LoVo (cell line): ENCODE measurements at regions not wholly inside any gene's neighbourhood (a gene's known extent, or its start where the extent isn't known, plus 50 kb on each side); places are given as distances from the start of the nearest gene placed in this dataset.
"Not testable (repeated sequence)": the region's sequence is repeated elsewhere in the genome, so short reads cannot be mapped to it uniquely, and the experiment has no call there.

Experiments used
- DNase-seq: peaks from one replicate; pipeline ENCODE4 v3.0.0-alpha.2; 2016; ENCODE audit warnings: low spot score

DNA sequence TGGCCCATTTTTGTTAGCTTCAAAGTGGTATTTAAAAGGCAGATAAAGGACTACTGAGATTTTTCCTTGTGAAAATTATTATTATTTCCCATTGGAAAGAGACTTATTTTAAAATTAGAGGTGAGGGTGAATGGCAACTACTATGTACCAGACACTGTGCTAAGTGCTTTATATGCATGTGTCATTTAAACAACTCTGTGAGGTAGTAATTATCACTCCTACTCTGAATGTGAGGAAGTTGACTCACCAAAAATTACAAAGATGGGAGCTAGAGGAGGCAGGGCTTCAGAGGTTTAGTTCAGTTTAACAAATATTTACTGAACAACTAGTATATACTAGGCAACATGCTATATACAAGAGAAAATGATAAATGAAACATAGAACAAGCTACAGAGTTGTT is 78.2 kb downstream of the MSL3 start:
- DNase-seq: no peak

DNA sequence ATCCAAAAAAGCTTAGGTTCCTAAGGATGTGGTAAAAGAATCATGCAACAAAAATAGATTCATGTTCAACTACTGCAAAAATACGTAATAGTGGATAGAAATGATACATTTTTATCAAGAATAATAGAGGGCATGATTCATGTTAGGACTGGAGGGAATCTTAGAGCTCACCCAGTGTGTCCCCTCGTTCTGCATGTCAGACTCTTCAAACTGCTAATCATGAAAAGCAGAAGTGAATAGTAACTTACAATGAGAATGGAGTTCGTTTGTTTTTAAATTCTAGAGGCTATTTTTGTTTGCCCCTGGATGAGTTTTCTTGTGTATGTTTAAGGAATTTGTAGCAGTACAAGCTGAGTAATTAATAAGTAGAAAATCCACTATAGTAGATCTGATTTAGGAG is 79.4 kb downstream of the MSL3 start:
- DNase-seq: no peak

DNA sequence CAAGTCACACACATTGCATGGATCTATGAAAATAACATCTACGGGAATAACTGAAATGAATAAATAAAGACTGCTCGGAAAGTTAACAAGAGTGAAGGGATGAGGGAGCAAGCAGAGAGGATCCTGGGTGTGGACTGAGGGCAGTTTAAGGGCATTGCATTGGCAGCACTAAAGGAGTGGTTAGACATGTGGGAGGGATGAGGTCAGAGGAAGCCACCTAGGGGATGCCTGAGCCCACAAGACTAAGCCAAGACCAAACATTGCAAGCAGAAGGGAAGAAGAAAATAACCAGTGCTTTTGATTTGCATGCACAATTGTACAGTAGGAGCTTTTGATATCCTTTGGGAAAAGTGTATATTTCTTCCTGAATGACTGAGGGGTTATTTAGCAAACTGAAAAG is 106.1 kb downstream of the MSL3 start:
- no peak for DNase-seq

DNA sequence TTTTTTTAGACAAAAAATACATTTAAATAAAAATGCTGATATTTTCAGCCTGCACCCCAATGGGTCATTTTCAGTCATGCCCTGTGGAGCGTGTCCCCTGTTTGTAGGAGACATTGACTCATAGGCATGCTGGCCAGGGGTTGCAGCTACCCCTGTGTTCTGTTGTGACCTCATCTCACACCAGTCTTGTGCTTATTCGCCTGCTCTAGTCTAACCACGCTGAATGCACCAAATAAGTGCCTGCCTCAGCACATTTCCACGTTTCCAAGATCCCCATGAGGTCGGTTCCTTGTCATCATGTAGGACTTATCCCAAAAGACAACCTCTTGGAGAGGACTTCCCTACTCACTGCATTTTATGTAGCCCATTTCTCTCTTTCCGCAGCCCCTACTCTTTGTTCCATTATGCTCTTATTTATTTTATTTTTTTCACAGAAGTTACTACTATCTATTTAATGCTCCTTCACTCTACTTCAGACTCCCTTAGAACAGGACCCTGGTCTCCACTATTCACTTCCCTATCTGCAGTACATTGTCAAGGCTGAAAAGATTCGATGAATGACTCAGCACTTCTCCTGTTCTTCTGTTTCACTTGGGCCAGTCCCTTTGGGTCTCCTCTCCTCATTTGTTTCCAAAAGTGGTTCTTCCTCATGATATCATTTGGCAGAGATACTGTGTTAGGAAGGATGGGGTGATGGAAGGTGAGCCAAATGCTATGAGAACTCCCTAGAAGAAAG is 109.7 kb downstream of the MSL3 start:
- DNase-seq: no peak

DNA sequence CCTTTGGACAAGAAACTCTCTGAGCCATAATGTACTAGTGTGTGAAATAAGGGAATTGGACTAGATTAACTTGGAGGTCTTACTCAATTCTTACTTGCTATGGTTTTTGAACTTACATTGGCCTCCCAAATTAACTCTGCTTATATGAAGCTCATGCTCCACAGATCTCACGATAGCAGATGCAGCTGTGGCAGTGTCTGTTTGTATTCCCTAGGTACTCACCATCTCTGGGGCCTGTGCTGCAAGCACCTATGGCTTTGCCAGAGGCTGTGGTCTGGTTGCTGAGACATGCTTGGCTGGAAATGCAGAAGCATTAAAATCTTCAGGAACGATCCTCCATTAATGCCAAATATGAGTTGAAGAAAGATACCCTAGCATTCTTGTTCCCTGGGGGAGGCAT is 112.8 kb downstream of the MSL3 start:
- DNase-seq: no peak

DNA sequence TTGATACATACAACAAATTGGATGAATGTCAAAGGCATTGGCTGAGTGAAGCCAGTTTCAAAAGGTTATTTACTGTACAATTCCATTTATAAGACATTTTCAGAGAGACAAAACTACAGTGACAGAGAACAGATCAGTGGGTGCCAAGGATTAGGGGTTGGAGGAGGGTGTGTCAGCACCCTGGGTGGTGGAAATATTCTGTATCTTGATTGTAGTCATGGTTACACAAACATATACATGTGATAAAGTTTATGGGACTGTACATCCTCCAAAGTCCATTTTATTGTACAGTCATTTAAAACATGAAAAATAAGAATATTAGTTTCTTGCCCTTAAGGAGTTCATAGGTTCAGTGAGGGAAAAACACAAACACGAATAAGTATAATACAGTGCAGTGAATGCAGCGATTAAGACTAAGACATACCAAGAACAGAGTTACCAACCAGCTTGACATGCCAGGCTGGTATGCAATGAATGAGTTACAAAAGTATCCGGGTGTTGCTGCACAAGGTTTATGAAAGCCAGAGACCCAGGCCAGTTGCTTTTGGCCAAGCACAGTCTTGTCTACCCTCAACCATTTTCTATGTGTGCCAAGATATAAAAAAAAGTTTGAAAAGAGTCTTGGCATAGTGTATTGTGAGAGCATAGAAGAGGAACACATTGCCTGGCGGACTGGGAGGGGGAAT is 123.6 kb downstream of the MSL3 start:
- no peak for DNase-seq

DNA sequence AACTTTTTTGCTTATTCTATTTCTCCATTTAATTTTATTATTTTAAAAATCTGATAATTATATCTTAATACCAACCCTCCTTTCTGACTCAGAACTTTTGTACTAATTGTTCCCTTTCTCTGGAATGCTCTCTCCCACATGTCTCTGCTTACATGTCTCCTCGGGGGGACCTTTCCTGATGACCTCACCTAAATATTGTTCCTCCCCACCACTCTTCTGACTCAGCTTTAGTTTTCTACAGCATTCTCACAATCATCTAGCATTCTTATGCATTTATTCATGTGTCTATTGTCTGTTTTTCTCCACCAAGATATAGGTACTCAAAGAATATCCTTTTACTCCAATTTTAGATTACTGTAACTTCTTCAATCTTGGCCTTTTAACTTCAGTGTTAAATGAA is 128.7 kb downstream of the MSL3 start:
- no peak for DNase-seq

DNA sequence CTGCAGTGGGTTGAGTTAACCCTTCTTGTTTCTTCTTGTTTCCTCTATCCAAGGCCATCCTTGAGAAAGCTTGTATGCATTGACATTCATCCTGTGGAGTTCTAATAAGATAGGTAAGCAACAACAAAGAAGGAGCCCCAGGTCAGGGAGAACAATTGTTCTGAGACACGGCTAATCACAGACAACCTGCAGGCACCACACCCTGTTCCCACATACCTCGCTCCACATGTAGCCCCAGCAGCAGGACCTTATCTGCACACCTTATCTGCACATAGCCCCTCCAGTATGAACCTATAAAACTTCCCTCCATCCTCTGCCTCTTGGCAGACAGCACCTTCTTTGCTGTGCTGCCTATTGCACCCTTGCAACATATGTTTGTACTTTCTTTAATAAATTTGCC is 129.1 kb downstream of the MSL3 start:
- no peak for DNase-seq

DNA sequence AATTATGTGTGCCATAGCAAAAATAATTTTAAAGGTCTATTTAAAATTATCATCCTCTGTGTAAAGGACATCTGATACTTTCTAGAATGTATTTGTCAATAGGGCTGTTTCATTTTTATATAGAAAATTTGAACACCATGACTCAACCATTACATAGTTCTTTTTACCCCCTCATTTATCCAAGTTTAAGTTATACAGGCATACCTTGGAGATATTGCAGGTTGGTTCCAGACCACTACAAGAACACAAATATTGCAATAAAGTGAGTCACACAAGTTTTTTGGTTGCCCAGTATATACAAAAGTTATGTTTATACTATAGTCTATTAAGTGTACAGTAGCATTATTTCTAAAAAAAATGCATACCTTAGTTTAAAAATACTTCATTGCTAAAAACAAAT is 130.4 kb downstream of the MSL3 start:
- DNase-seq: no peak

DNA sequence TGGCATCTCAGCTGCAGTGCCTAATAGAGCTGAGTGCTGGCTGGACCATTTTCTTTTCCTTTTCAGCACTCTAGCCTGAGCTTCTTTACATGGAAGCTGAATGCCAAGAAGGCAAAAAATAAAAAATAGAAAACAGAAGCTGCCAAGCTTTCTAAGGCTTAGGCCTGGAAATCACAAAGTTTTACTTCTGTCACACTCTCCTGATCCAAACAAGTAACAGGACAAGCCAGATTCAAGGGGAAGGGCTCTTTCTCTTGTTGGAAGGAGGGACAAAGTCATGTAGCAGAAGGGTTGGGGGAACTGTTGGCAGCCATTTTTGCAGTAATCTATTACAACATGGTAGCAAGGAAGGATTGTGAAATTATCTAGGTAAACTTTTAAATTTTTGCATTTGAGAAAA is 131.8 kb downstream of the MSL3 start:
- no peak for DNase-seq

DNA sequence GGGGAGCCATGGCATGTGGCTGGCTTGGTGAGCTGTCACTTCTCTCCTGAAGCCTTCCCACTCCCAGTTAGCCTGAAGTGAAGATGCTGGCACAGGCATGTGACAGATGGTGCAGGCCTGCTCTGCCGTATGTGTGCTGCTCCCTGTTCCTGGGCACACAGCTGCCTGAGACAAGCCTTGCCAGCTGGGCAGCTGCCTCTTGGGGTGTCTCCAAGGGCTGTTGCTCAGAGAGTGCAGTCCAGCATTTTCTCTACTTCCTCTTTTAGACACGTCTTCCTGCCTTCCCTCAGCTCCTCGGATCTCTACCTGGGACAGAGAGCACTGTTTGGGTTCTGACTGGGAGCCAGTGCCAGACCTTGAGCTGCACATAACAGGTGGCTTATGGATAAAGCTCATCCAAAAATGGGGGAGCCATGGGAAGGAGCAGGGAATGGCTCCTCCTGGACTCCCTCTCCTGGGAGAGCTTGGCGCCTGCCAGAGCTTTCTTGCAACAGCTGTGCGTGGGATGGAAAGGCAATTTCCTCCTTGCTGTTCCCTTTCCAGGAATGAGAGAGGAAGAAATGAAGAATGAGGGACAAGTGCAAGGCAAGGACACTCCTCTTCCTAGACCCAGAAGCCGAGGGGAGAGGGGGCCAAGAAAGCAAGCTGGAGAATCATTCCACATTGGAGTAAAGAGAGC is 132.9 kb downstream of the MSL3 start:
- no peak for DNase-seq

DNA sequence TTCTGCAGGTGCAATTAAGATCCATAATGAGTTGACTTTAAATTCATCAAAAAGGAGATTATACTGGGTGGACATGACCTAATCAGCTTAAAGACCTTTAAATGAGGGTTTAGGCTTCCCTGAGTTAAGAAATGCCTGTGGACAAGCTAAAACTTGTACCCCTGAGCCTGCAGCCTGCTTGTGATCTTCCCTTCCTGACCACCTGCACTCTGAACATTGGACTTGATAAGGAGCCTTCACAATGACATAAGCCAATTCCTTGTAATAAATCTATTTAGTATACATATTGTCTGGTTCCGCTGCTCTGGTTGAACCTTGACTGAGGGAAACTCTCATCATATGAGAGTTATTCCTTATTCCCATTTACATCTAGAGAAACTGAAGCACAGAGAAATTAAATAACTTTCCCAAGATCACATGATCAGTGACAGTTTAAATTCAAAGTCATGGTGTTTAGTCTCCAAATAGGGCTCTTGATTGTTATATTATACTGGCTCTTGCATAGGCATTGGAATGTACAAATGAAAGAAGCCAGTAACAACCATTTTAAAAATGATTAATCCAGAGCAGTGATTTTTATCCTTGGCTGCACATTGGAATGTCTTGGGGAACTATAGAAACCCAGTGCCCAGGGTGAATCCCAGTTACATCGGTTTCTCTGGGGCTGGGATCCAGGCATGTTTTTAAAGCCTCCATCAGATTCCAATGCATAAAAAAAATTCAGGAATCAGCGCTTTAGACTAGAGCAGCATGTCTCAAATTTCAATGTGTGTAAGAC is 136.1 kb downstream of the MSL3 start:
- no peak for DNase-seq

DNA sequence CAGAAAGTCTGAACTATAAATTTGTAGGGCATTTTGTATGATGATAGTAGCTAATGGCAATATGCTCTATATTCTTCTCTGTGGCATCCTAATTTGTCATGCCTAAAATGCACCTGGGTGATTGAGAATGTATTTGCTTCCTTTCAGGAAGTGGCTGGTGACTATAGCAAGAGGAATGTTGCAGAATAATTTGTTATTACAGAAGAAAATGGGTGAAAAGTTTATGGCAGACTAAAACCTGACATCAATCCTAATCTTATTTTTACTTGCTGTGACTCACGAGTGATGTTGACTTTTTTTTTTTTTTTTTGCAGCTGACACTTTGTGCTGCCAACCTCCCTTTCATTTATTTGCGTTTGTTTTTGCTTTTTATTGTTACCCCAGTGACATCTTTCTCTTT is 141.1 kb downstream of the MSL3 start:
- DNase-seq: no peak

DNA sequence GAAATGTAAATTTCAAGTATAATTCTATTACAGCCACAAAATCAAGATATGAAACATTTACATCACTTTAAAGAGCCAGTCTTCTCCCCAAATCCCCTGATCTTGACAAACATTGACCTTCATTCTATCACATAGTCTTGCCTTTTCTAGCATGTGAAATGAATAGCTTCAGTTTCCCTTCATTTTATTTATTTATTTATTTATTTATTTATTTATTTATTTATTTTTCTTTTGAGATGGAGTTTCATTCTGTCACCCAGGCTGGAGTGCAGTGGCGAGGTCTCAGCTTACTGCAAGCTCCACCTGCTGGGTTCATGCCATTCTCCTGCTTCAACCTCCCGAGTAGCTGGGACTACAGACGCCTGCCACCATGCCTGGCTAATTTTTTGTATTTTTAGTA is 147.9 kb downstream of the MSL3 start:
- not testable (repeated sequence) for DNase-seq

DNA sequence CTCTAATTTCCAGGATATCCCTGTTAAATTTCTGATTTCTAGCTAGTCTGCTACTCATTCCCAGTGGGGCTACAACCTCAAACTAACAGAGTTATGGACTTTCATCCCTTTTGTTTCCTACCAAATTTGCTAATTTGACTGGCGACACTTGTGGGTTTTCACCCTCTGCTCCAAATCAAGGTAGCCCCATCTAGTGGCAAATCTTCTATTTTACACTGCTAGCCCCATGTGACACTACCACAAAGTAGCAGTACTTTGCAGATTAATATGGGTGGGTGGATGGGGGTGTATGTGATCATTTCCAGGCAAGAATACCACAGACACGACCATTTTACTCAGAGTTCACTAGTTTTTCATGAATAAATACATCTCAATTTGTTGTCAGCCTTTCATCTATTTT is 150.3 kb downstream of the MSL3 start:
- peak; percentile 0 for DNase-seq

DNA sequence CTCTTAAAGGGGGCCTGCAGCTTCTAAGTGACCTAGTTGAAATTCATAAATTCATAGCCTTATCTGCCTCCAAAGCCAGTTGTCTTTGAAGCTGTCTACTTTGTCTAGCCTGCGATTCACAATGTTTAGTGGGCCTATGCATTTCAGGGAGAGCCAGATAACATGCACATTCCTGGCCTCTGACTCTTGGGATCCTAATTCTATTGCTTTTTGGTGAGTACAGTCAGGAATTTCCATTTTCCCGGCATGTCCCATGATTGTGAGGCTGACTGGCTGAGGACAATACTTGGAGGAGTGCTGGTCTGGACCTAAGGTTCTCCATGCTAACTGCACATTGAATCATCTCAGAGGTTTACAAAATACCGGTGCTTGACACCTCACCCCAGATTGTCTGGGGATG is 155.0 kb downstream of the MSL3 start:
- DNase-seq: no peak

DNA sequence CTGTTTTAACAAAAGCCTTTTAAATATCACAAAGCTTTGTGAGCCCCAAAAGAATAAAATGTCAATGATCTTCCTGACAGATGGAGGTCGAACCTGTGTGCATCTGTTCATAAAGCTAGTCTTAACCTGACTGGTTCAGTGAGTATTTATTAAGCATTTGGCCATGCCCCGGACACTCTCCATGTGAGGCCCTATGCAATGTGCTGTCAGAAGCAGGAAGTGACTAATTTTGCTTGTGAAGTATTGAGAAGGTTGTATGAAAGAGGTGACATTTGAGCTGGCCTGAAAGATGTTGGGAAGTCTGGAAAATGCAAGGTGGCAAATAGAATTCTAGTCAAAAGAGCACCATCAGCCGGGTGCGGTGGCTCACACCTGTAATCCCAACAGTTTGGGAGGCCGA is 171.4 kb downstream of the MSL3 start:
- DNase-seq: no peak

DNA sequence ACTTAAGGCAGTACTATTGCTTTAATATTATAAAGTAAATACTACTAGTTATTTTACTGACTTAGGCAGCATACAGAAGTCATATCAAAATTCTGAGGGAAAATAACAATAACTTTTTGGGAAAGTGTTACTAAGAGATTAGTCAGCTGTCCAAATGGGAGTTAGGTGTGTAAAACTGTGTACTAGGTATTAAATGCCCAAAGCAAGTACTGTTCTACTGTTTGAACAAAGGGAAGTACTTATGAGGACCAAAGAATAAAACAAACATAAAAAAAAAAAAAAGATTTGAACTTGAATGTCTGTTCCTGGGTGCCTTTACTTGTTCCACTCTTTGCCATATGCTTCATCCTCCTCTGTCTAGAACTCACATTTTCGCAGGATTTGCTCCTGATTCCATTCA is 174.4 kb downstream of the MSL3 start:
- DNase-seq: no peak

DNA sequence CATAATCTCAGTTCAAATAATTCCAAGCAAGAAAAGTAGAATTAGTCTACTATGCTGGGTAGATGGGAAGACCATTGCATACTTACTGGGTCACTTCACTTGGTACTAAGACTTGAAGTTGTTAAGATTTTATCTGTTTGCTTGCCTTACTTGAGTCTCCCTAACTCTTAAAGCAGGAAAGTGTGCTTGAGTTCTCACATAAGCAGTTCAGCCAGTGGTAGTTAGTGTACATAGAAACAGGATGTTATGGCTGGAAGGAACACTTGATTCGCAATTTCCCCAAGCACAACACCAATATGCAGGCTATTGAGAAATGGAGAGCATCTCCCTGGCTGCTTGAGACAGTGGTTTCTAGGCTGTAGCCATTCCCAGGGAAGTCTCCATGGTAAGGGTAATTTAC is 176.1 kb downstream of the MSL3 start:
- DNase-seq: no peak

DNA sequence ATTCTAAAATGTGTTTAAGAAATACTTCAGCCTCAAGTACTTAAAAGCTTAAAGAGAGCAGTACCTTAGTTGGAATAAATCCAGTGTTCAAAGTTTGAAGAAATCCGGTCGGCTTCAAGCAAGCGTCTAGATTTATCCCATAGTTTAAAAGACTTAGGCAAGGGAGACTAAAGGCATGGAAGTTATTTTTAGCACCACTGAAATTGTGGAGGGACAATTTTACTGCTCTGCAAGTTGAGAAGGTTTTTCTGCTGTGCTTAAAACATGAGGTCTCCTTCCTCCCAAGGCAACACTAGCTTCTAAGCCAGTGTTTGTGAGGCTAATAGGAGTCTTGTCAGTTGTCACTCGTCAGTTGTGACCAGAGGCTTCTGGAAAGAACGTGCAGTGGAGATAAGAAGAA is 183.5 kb downstream of the MSL3 start:
- DNase-seq: no peak

DNA sequence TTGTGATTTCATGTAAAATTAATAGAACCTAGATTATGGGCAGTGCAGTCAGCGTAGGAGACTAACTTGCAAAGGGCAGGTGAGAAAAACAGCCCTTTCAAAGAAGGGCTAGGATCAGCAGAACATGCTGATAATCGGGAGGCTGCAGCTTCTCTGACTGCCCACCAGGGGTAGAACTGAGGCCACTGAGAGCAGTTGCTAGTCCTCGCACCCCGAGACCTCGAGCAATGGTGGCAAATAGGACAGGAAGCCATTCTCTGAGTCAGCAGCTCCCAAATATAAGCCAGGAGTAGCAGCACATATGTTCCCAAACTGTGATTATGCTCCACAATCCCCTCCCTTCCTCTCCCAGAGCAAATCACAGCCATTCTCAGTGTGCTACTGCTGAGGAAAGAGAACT is 186.5 kb downstream of the MSL3 start:
- DNase-seq: no peak

DNA sequence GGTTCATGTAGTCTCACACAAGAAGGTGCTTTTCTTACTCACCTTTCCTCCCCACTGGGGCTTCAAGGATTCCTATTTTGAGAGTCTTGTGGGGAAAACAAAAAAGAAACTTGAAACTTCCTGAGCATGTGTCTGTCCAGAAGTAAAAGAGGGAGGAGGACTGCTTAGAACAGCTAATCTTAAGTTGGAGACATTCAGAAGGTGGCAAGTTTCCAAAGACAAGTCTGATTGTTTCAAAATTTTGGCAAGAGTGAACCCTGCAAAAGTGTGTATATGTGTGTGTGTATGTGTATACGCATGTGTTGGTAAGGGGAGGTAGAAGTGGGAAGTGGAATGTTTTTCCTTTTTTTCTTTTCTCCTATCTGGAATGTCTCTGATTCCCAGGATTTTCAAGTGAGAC is 189.0 kb upstream of the FRMPD4 start:
- DNase-seq: no peak
